T-helper 1 cell treated with Interleukin-12 subunit alpha and Interleukin-12 subunit beta and Interleukin-4 antibody, amounts not matched to agents 30 μg/mL and 1 μg/mL, for 36 hours (primary cell): ENCODE measurements at regions not wholly inside any gene's neighbourhood (a gene's known extent, or its start where the extent isn't known, plus 50 kb on each side); places are given as distances from the start of the nearest gene placed in this dataset.

Experiments
- H3K27ac Mint-ChIP-seq: one replicate; pipeline ENCODE4 v1.8.0; 2021; ENCODE audit warnings: mild to moderate bottlenecking, mixed read lengths
- H3K27me3 Mint-ChIP-seq: one replicate; pipeline ENCODE4 v1.8.0; 2021; ENCODE audit warnings: low read depth, mixed read lengths
- H3K36me3 Mint-ChIP-seq: one replicate; pipeline ENCODE4 v1.8.0; 2021; ENCODE audit warnings: low read depth, mixed read lengths
- H3K4me1 Mint-ChIP-seq: one replicate; pipeline ENCODE4 v1.8.0; 2021; ENCODE audit warnings: low read depth, mixed read lengths
- H3K4me3 Mint-ChIP-seq: one replicate; pipeline ENCODE4 v1.8.0; 2021; ENCODE audit warnings: mild to moderate bottlenecking, moderate library complexity, mixed read lengths
- H3K9me3 Mint-ChIP-seq: one replicate; pipeline ENCODE4 v1.8.0; 2021; ENCODE audit warnings: mixed read lengths

DNA sequence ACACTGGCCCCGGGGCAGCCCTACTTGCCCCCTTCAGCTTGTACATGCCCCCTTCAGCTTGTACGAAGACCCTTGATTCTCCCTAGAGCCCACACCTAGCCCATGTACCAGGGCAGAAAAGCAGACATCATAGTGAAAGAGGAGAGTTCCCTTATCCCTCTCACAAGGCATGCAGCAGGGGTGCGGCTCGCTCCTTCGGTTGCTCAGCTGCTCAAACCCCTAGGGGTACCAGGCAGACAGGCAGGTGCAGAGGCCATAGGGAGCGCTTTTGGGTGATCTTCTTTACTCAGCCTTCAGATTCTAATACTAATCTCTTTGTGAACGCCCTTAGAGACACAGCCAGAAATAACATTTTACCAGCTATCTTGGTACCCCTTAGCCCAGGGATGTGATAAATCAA, 286.3 kb downstream of the NPIPA8 start:
- no peaks in the 10 kb centered on the region for H3K4me1 Mint-ChIP-seq
- H3K9me3 Mint-ChIP-seq: no peaks in the 10 kb centered on the region
- no peak overlapping the region for H3K4me3 Mint-ChIP-seq
- H3K27me3 Mint-ChIP-seq: peaks cover 4% of the 10 kb centered on the region
- no peak overlapping the region for H3K27ac Mint-ChIP-seq
- no peaks in the 10 kb centered on the region for H3K36me3 Mint-ChIP-seq

DNA sequence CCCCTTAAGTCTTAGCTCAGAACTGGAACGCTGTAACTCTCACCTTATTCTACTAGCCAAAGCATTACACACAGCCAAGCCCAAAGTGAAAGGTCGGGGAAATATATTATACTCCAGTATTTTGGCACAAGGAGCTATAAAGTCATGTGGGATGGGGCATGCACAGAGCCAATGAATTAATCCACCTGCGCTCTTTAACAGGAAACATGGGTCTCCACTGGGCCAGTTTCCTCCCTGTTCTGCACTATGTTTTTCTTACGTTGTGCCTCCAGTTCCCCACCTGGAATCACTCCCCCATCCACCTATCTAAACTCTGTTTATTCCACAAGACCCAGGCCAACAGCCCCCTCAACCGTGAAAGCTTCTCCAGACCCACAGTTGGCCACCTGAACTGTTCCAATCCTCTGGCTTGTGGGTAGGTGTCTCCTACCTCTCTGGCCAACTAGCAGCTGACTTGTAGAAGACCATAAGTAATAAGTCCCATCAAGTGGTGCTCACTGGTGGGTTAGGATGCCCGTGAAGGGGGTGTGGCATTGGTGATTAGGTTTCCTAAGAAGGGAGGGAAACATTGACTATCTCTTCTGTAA, 286.9 kb downstream of the NPIPA8 start:
- H3K36me3 Mint-ChIP-seq: no peaks in the 10 kb centered on the region
- H3K27ac Mint-ChIP-seq: no peak overlapping the region
- H3K4me1 Mint-ChIP-seq: no peaks in the 10 kb centered on the region
- H3K4me3 Mint-ChIP-seq: no peak overlapping the region
- peaks cover 4% of the 10 kb centered on the region for H3K27me3 Mint-ChIP-seq
- no peaks in the 10 kb centered on the region for H3K9me3 Mint-ChIP-seq

DNA sequence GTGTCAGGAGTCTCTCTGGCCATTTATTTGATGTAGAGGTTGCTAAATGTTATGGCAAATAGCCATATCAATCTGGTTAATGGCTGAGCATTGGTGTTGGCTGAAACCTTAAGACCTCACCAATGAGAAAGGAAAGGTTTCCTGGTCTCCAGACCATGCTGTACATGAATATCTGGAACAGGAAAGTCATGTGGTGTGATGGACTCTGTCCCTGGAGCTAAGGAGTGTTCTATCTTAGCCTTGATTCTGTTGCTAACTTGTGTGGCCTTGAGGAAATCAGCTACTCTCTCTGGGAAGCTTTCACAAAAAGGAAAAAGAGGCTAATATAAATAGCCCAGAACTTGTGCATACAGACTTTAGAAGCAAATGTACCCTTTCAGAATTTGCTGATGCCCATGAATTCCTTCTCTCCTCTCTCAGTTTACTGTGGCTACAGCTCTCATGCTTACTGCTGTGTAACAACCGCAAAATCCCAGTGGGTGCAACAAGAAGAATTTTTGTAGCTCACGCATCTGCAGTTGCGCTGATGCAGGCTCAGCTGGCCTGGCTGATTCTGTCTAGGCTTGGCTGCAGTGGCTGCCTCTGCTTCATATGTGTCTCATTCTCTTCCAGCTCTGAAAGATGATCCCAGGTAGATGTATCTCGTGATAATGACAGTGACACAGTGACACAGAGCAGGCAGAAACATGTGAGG, 287.5 kb downstream of the NPIPA8 start:
- no peak overlapping the region for H3K4me3 Mint-ChIP-seq
- no peaks in the 10 kb centered on the region for H3K4me1 Mint-ChIP-seq
- no peaks in the 10 kb centered on the region for H3K9me3 Mint-ChIP-seq
- H3K27me3 Mint-ChIP-seq: peaks cover 4% of the 10 kb centered on the region
- no peaks in the 10 kb centered on the region for H3K36me3 Mint-ChIP-seq
- no peak overlapping the region for H3K27ac Mint-ChIP-seq

DNA sequence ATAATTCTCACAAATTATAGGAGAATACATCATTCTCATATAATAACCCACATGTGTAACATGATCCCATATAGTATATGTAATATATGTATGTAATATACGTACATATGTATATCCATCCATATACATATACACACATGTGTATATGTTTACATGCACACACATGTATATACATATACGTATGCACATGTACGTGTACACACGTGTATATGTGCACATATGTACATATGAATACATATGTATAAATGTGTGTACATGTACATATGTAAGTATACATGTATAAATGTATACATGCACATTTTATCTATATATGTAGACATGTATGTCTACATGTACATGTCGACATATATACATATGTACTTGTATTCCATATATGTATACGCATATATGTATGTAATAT, 288.8 kb downstream of the NPIPA8 start:
- no peaks in the 10 kb centered on the region for H3K9me3 Mint-ChIP-seq
- H3K27ac Mint-ChIP-seq: no peak overlapping the region
- peaks cover 4% of the 10 kb centered on the region for H3K27me3 Mint-ChIP-seq
- no peaks in the 10 kb centered on the region for H3K4me1 Mint-ChIP-seq
- no peak overlapping the region for H3K4me3 Mint-ChIP-seq
- H3K36me3 Mint-ChIP-seq: no peaks in the 10 kb centered on the region

DNA sequence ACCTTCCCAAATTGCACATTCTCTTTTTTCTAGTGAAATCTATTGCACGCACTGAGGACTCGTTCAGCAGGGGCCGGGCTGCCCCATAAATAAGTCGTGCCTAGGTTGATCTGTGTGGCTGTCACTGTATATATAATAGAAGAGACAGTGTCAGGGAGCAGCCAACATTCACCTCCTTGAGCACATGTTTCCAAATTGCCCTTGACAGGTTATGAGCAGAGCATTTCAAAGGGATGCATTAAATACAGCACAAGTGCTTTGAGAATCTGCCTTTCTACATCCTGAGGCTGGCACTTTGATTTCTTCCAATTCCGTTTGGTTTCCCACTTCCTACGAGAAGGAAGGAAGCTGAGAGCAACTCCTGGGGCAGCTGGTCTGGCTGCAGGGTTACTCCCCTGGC, 291.2 kb downstream of the NPIPA8 start:
- H3K4me3 Mint-ChIP-seq: no peak overlapping the region

DNA sequence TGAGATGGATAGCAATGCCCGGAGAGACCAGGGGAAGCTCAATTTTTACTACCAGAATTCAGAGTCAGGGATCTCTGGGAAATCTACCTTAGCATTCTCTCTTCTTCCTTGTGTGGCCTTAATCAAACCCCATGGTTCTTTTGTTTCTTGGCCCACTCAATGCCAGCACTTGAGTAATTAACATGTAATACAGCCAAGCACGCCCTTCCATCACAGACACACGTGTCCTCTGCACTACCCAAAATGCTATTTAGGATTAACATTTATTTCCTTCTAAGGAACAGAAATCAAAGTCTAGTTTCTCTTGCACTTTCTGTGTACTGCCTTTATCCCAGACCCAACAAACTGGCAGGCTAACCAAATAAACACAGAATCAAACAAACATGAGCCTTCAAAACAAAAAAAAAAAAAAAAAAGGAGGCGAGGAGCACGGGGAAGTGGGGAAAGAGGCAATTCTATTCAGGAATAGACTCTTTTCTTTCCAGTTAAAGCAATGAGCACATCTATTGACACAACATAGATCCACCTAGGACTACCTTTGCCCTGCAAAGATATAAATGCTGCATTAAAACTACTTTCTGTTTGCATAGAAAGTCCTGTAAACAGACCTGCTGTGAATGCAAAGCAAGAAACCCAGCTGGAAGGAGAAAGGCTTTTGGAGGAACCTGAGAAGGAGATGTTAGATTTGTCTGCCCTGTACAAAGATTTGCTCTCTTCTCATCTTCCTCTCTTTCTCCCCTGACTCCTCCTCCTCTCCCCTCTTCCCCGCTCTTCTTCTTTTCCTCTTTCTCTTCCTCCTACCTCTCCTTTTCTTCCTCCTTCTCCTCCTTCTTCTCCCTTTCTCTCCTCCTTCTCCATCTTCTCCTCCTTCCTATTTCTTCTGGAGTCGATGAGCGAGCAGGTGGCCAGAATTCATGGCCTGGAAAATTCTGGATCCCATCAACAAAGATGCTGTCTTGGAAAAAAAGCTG, 294.4 kb downstream of the NPIPA8 start:
- Mint-ChIP-seq H3K36me3 (no peaks in the 10 kb centered on the region), H3K27ac (no peak overlapping the region), H3K27me3 (peaks cover 4% of the 10 kb centered on the region), H3K4me3 (no peak overlapping the region), H3K4me1 (no peaks in the 10 kb centered on the region), H3K9me3 (no peaks in the 10 kb centered on the region)

More for the DNA sequence above, 291.2 kb downstream of the NPIPA8 start:
- no peaks in the 10 kb centered on the region for H3K9me3 Mint-ChIP-seq
- H3K27me3 Mint-ChIP-seq: peaks cover 4% of the 10 kb centered on the region
- no peaks in the 10 kb centered on the region for H3K4me1 Mint-ChIP-seq
- no peaks in the 10 kb centered on the region for H3K36me3 Mint-ChIP-seq
- no peak overlapping the region for H3K27ac Mint-ChIP-seq

DNA sequence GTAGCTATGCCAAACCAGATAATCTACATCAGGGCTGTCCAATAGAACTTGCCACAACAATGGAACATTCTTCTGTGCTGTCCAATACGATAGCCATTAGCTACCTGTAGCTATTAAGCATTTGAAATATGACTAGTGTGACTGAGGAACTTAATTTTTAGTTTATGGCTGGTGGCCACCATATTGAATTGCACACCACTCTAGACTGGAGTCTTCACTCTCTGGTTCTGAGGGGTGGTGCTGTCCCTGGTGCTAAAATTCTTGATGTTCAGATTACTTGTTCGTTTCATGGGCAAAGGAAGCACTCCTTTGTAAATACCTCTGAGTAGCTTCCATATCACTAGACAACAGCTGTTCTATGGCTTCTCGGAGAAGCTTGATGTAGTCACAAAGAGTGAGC, 296.6 kb downstream of the NPIPA8 start:
- H3K27ac Mint-ChIP-seq: no peak overlapping the region
- no peak overlapping the region for H3K4me3 Mint-ChIP-seq
- H3K36me3 Mint-ChIP-seq: no peaks in the 10 kb centered on the region
- no peaks in the 10 kb centered on the region for H3K27me3 Mint-ChIP-seq
- no peaks in the 10 kb centered on the region for H3K9me3 Mint-ChIP-seq
- no peaks in the 10 kb centered on the region for H3K4me1 Mint-ChIP-seq

DNA sequence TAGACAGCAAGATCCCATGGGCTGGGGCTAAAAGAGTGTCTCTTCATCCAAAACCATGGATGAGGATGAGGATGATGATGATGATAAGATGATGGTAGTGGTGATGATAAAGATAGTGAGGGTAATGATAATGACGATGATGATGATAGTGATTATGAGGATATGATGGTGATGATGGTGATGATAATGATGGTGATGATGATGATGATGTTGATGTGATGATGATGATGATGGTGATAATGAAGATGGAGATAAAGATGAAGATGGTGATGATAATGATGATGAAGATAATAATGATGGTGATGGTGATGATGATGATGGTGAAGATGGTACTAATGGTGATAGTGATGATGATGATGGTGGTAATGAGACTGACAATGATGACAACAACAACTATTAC, 299.5 kb downstream of the NPIPA8 start:
- Mint-ChIP-seq H3K27ac (no peak overlapping the region), H3K36me3 (no peaks in the 10 kb centered on the region), H3K4me3 (no peak overlapping the region), H3K9me3 (no peaks in the 10 kb centered on the region), H3K27me3 (no peaks in the 10 kb centered on the region), H3K4me1 (no peaks in the 10 kb centered on the region)

DNA sequence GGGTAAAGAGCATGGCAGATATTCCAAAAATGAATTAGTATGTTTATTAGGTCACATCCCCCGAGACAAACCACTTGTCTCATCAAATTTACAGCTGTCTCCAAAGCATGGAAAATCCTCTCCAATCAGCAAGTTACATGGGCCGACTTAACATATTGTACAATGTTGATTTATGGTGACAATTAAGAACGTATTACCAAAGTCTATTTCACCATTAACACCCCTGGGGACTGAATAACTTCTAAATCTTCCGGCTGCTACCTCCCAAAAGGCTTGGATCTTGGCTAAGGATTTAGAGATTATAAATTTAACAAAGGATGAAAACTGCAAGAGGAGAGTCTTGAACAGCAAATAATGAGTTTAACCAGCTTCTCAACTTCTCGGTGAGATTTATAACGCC, 311.9 kb downstream of the NPIPA8 start:
- no peaks in the 10 kb centered on the region for H3K27me3 Mint-ChIP-seq
- no peaks in the 10 kb centered on the region for H3K36me3 Mint-ChIP-seq
- no peak overlapping the region for H3K4me3 Mint-ChIP-seq
- no peaks in the 10 kb centered on the region for H3K4me1 Mint-ChIP-seq
- H3K9me3 Mint-ChIP-seq: no peaks in the 10 kb centered on the region
- H3K27ac Mint-ChIP-seq: no peak overlapping the region

DNA sequence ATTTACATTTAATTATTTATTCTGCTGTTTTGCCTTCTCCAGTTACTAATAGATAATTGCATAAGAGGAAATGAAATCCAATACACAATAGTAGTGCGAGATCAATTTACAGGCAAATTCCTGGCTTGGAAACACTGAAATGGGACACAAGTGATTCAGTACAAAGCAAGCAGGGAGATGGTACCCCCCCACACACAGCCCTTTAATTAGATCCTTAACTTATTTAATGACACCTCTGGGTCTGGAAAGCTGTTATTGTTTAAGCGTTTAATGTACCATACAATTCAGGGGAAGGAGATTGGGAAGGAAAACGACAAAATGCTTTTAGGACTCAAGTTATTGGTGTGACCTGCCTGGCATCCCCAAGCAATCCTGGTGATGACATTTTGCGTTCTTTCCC, 318.2 kb downstream of the NPIPA8 start:
- no peaks in the 10 kb centered on the region for H3K36me3 Mint-ChIP-seq
- H3K4me1 Mint-ChIP-seq: no peaks in the 10 kb centered on the region
- H3K27me3 Mint-ChIP-seq: no peaks in the 10 kb centered on the region
- no peaks in the 10 kb centered on the region for H3K9me3 Mint-ChIP-seq
- no peak overlapping the region for H3K27ac Mint-ChIP-seq
- H3K4me3 Mint-ChIP-seq: no peak overlapping the region

DNA sequence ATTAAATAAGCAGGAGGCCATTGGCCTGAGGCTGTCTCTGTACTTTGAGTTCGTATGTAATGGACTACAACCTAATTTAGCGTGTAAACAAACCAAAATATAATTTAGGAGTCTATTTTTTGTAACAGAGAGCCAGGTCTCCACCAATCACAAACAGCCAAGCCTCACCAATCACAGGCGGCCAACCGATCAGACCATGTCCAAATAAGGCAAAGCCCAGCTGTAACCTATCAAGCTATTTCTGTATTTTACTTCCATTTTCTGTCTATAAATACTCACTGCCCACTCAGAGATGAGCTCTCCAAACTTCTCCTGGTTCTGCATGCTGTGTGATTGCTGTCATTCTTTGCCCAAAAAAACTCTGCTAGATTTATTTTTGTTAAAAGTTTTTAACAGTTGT, 322.7 kb downstream of the NPIPA8 start:
- Mint-ChIP-seq H3K27ac (no peak overlapping the region), H3K36me3 (no peaks in the 10 kb centered on the region), H3K4me1 (no peaks in the 10 kb centered on the region), H3K4me3 (no peak overlapping the region), H3K27me3 (no peaks in the 10 kb centered on the region), H3K9me3 (no peaks in the 10 kb centered on the region)

DNA sequence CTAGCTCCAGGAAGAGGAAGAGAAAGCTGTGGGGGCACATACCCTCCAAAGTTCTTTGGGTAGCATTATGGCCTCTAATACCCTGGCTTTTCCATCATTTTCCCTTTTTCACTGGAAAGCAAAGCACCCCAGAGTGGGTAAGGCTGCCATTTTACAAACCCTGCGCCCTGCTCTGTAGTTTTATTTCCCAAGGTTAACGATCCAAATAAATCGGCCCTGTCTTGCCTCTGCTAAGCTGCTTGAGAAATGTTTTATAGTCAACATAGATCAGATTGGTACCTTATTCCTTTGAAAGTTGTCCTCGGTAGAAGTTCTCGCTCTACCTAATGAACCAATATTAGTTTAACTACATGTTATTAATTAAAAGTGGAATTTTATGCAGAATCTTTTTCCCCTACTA, 328.2 kb downstream of the NPIPA8 start:
- no peaks in the 10 kb centered on the region for H3K9me3 Mint-ChIP-seq
- no peaks in the 10 kb centered on the region for H3K4me1 Mint-ChIP-seq

DNA sequence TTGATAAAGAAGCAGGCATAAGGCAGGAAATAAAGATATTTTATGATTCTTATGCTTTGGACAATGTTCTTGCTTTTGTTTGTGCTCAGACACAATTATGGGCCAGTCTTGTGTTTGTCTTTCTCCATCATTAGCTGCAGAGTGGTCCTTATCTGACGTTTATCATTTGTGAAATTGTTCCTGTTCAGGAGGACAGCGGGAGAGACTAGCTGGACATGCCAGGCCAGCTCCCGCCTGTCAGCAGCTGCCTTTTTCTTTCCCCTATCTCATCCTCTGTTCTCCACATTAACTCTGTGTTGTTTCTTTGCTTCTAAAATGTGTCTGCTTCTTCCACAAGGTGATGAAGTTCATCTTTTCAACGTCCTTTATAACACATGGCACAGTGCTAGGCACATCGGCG, 333.5 kb downstream of the NPIPA8 start:
- no peaks in the 10 kb centered on the region for H3K27me3 Mint-ChIP-seq
- H3K36me3 Mint-ChIP-seq: no peaks in the 10 kb centered on the region
- H3K9me3 Mint-ChIP-seq: no peaks in the 10 kb centered on the region
- H3K27ac Mint-ChIP-seq: no peak overlapping the region
- H3K4me3 Mint-ChIP-seq: no peak overlapping the region
- H3K4me1 Mint-ChIP-seq: no peaks in the 10 kb centered on the region

More for the DNA sequence above, 328.2 kb downstream of the NPIPA8 start:
- H3K27ac Mint-ChIP-seq: no peak overlapping the region
- H3K4me3 Mint-ChIP-seq: no peak overlapping the region
- no peaks in the 10 kb centered on the region for H3K36me3 Mint-ChIP-seq
- H3K27me3 Mint-ChIP-seq: no peaks in the 10 kb centered on the region

DNA sequence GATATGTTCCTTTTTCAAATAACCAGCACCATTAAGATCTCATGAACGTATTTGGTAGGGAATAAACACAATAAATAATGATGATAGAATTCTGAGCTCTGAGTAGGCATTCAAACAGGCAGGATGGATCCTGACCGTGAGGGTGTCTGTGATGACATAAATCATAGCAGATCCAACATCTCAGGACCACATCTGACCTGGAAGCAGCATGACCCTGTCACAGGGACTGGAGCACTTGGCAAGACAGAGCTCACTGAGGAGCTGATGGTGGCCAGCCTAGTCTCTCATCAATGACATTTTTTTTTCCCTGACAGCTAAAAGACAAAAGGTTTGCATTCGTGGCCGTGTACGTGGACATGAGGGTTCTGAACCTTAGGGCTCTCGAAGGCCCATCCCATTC, 337.5 kb downstream of the NPIPA8 start:
- Mint-ChIP-seq H3K27ac (no peak overlapping the region), H3K4me3 (no peak overlapping the region), H3K9me3 (no peaks in the 10 kb centered on the region), H3K27me3 (peaks cover 4% of the 10 kb centered on the region), H3K36me3 (no peaks in the 10 kb centered on the region), H3K4me1 (no peaks in the 10 kb centered on the region)

DNA sequence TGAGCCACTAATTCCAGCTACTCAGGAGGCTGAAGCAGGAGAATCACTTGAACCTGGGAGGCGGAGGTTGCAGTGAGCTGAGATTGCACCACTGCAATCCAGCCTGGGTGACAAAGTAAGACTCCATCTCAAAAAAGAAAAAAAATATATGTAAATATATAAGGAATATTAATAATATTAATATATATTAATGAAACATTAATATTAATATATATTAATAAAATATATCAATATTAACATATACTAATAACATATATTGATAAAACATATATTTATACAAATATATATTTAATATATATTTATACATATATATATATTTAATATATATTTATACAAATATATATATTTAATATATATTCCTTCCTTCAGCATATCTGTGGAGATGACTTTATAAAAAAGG, 338.0 kb downstream of the NPIPA8 start:
- Mint-ChIP-seq H3K27ac (no peak overlapping the region), H3K36me3 (no peaks in the 10 kb centered on the region), H3K4me1 (no peaks in the 10 kb centered on the region), H3K4me3 (no peak overlapping the region), H3K9me3 (no peaks in the 10 kb centered on the region), H3K27me3 (peaks cover 4% of the 10 kb centered on the region)
